ENCODE measurements at regions not wholly inside any gene's neighbourhood (a gene's known extent, or its start where the extent isn't known, plus 50 kb on each side); places are given as distances from the start of the nearest gene placed in this dataset.

GRCh38 chr18:21997207-21998143 is 171.9 kb upstream of the GATA6 start:
- DNase-seq, result peak; percentile 48

- no peak for DNase-seq
Measured at GRCh38 chr18:21998486-21998885, 170.9 kb upstream of the GATA6 start.

- no peak for DNase-seq
Measured at GRCh38 chr18:22001912-22002487, 167.4 kb upstream of the GATA6 start.

GRCh38 chr18:22005191-22005841 is 164.1 kb upstream of the GATA6 start:
- no peak for DNase-seq

- DNase-seq, result no peak
Measured at GRCh38 chr18:22006458-22006857, 162.9 kb upstream of the GATA6 start.

GRCh38 chr18:22009242-22009641 is 160.1 kb upstream of the GATA6 start:
- no peak for DNase-seq

GRCh38 chr18:22013993-22014392 is 155.4 kb upstream of the GATA6 start:
- no peak for DNase-seq

- DNase-seq, result no peak
Measured at GRCh38 chr18:22015156-22015555, 154.2 kb upstream of the GATA6 start.

GRCh38 chr18:22018366-22018765 is 151.0 kb upstream of the GATA6 start:
- no peak for DNase-seq

GRCh38 chr18:22019193-22019592 is 150.2 kb upstream of the GATA6 start:
- DNase-seq, result no peak

GRCh38 chr18:22020127-22020866 is 149.1 kb upstream of the GATA6 start:
- DNase-seq, result no peak

GRCh38 chr18:22020867-22021370 is 148.5 kb upstream of the GATA6 start:
- DNase-seq, result no peak

- DNase-seq, result no peak
Measured at GRCh38 chr18:22021701-22022100, 147.7 kb upstream of the GATA6 start.

GRCh38 chr18:22024924-22025323 is 144.5 kb upstream of the GATA6 start:
- no peak for DNase-seq

- no peak for DNase-seq
Measured at GRCh38 chr18:22026362-22026761, 143.0 kb upstream of the GATA6 start.

- DNase-seq, result no peak
Measured at GRCh38 chr18:22026889-22027288, 142.5 kb upstream of the GATA6 start.

- no peak for DNase-seq
Measured at GRCh38 chr18:22031611-22032010, 137.8 kb upstream of the GATA6 start.

GRCh38 chr18:22032392-22032961 is 136.9 kb upstream of the GATA6 start:
- DNase-seq, result no peak

GRCh38 chr18:22033085-22033484 is 136.3 kb upstream of the GATA6 start:
- DNase-seq, result no peak

- DNase-seq, result no peak
Measured at GRCh38 chr18:22034276-22034675, 135.1 kb upstream of the GATA6 start.

- no peak for DNase-seq
Measured at GRCh38 chr18:22040533-22040932, 128.9 kb upstream of the GATA6 start.

- no peak for DNase-seq
Measured at GRCh38 chr18:22043837-22044236, 125.6 kb upstream of the GATA6 start.

Data from CD4-positive, alpha-beta T cell treated with Interleukin-4 for 4 hours (primary cell).